HG03135 (cell line): ENCODE measurements at regions not wholly inside any gene's neighbourhood (a gene's known extent, or its start where the extent isn't known, plus 50 kb on each side); places are given as distances from the start of the nearest gene placed in this dataset.
"Not testable (repeated sequence)": the region's sequence is repeated elsewhere in the genome, so short reads cannot be mapped to it uniquely, and the experiment has no call there.

Source experiments
- ATAC-seq: cut with Tn5 transposase; IDR thresholded peaks from one replicate; pipeline ENCODE4 v1.9.1; 2021; ENCODE audit warnings: mild to moderate bottlenecking, moderate library complexity; ENCODE audit not compliant: unreplicated experiment

GRCh38 chr9:78707080-78707479 lies 410.2 kb downstream of the PSAT1 start:
- peak; percentile 50 for ATAC-seq

- peak; percentile 92 for ATAC-seq
These were observed 410.6 kb downstream of the PSAT1 start for GRCh38 chr9:78707481-78707991.

GRCh38 chr9:78712903-78713613 lies 416.1 kb downstream of the PSAT1 start:
- ATAC-seq, result no peak

- ATAC-seq, result no peak
These were observed 416.9 kb downstream of the PSAT1 start for GRCh38 chr9:78713614-78714405.

- ATAC-seq, result no peak
These were observed 417.7 kb downstream of the PSAT1 start for GRCh38 chr9:78714576-78714975.

- not testable (repeated sequence) for ATAC-seq
These were observed 422.1 kb downstream of the PSAT1 start for GRCh38 chr9:78719029-78719428.

GRCh38 chr9:78724896-78725295 lies 428.0 kb downstream of the PSAT1 start:
- ATAC-seq, result no peak

- ATAC-seq, result no peak
These were observed 428.6 kb downstream of the PSAT1 start for GRCh38 chr9:78725503-78725902.

GRCh38 chr9:78745331-78745730 lies 448.4 kb downstream of the PSAT1 start:
- ATAC-seq, result no peak

GRCh38 chr9:78746010-78746409 lies 449.1 kb downstream of the PSAT1 start:
- no peak for ATAC-seq

- no peak for ATAC-seq
These were observed 456.1 kb downstream of the PSAT1 start for GRCh38 chr9:78753039-78753438.

GRCh38 chr9:78756813-78757510 lies 460.0 kb downstream of the PSAT1 start:
- ATAC-seq, result no peak

- no peak for ATAC-seq
These were observed 466.5 kb downstream of the PSAT1 start for GRCh38 chr9:78763424-78763823.

- no peak for ATAC-seq
These were observed 468.9 kb downstream of the PSAT1 start for GRCh38 chr9:78765861-78766260.

- no peak for ATAC-seq
These were observed 470.6 kb downstream of the PSAT1 start for GRCh38 chr9:78767490-78767889.

GRCh38 chr9:78769690-78770089 lies 472.8 kb downstream of the PSAT1 start:
- no peak for ATAC-seq

GRCh38 chr9:78775211-78775610 lies 478.3 kb downstream of the PSAT1 start:
- ATAC-seq, result no peak

GRCh38 chr9:78775696-78776295 lies 478.9 kb downstream of the PSAT1 start:
- no peak for ATAC-seq

GRCh38 chr9:78777747-78778146 lies 480.8 kb downstream of the PSAT1 start:
- ATAC-seq, result no peak

- ATAC-seq, result no peak
These were observed 481.4 kb downstream of the PSAT1 start for GRCh38 chr9:78778318-78778717.

- ATAC-seq, result no peak
These were observed 482.0 kb downstream of the PSAT1 start for GRCh38 chr9:78778861-78779374.
